ENCODE measurements at regions not wholly inside any gene's neighbourhood (a gene's known extent, or its start where the extent isn't known, plus 50 kb on each side); places are given as distances from the start of the nearest gene placed in this dataset.
"Not testable (repeated sequence)": the region's sequence is repeated elsewhere in the genome, so short reads cannot be mapped to it uniquely, and the experiment has no call there.

GRCh38 chr2:185526161-185526560 is 212.4 kb upstream of the FSIP2 start:
- no peak for DNase-seq

- DNase-seq = no peak
Observed at GRCh38 chr2:185531721-185532120, 206.9 kb upstream of the FSIP2 start.

GRCh38 chr2:185537689-185538088 is 200.9 kb upstream of the FSIP2 start:
- DNase-seq = no peak

- no peak for DNase-seq
Observed at GRCh38 chr2:185567196-185567595, 171.4 kb upstream of the FSIP2 start.

GRCh38 chr2:185567940-185568339 is 170.7 kb upstream of the FSIP2 start:
- DNase-seq = no peak

DNA sequence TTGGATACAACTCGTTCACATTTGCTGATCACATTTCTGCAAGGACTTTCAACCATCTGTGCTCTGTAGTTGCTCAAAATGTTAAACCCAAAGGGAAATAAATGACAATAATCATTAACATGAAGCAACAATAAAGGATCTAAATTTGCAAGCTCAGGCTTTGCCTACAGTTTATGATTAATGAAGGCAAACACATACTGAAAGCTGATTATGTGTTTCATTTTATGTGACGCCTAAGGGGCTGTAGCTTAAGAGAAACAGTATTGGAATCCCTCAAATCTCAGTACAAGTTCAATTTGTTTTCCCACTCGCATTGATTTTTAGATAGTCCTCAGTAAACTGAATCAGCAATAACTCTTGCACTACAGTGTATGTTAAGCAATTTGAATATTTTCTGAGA is 160.3 kb upstream of the FSIP2 start:
- no peak for DNase-seq

GRCh38 chr2:185583058-185583816 is 155.4 kb upstream of the FSIP2 start:
- DNase-seq = peak; percentile 78

DNA sequence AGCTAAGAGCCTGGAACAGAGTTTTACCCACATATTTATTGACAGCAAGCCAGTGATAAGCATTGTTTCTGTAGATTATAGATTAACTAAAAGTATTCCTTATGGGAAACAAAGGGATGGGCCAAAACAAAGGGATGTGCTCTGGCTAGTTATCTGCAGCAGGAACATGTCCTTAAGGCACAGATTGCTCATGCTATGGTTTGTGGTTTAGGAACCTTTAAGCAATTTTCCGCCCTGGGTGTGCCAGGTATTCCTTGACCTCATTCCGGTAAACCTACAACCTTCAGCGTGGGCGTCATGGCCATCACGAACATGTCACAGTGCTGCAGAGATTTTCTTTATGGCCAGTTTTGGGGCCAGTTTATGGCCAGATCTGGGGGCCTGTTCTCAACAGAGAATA is 153.4 kb upstream of the FSIP2 start:
- not testable (repeated sequence) for DNase-seq

GRCh38 chr2:185591276-185591675 is 147.3 kb upstream of the FSIP2 start:
- DNase-seq = not testable (repeated sequence)

DNA sequence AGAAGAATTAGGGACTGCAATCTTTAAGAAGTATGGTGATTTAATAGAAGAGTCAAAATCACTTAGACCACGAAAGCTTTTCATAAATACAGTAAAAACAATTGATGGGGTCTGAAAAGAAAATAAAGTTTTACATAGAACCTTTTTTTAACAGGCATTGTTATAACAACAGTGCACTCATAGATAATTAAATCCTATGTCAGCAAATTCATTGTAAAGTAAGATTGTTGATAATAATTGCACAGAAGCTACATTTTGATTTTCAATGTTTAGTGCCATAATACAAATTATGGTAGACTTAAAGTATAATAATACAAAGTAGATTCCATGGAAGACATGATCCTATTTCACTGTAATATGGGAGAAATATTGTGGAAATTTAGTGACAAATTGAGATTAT is 130.7 kb upstream of the FSIP2 start:
- DNase-seq = no peak

- DNase-seq = no peak
Observed at GRCh38 chr2:185608799-185609198, 129.8 kb upstream of the FSIP2 start.

DNA sequence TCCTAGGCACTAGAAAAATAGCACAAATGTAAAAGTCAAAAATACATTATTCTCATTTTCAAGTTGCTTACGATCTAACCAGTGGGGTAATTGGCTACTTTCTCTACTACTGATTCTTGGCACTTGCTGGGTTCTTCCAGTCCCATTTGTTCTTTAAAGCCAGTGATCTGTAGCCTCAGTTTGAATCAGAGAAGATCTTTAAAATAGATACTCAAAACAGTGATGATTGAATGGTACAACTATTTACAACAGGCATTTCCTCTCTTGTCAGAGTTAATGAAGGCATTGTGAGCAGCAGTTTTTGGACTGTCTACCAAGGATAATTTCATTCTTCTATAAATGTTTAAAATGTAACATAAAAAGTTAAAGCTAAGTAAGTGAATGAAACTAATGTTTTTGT is 128.3 kb upstream of the FSIP2 start:
- no peak for DNase-seq

- DNase-seq = peak; percentile 42
Observed at GRCh38 chr2:185618625-185619024, 120.0 kb upstream of the FSIP2 start.

- DNase-seq = no peak
Observed at GRCh38 chr2:185625604-185626003, 113.0 kb upstream of the FSIP2 start.

DNA sequence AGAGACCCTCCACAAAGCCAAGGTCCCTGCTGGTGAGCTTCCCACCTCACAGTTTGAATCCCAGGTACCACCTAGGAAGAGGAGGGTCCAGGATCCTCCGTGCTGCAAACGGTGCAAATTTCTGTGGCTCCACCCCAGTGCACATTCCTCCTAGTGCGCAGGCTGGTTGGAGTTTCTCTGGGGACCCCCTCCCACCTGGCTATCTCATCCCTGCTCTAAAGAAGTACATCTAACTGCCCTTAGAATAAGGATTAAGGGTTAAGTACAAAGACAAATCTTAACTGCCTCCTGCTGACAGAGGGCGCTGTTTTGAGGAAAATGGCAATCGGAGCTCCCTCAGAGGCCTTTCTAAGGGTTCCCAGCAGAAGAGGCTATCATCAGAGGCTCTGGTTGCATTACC is 109.6 kb upstream of the FSIP2 start:
- DNase-seq = no peak

GRCh38 chr2:185633621-185634020 is 105.0 kb upstream of the FSIP2 start:
- no peak for DNase-seq

- DNase-seq = no peak
Observed at GRCh38 chr2:185638771-185639170, 99.8 kb upstream of the FSIP2 start.

DNA sequence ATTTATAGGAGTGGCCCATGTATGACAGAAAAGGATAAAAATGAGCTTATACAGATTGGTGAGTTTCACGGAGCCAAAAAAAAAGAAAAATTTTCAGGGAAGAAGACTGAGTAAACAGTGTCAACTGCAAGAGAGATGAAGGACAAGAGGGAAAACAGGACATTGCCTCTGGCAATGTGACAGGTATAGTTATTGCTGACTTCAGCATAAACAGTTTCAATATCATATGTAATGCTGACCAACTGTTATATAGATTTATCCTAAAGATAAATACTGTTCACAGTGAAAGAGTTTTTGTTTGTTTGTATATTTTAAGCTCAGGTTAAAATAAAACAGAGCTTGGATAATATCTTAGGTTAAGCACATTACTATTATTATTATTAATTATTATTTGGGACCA is 98.0 kb upstream of the FSIP2 start:
- no peak for DNase-seq

DNA sequence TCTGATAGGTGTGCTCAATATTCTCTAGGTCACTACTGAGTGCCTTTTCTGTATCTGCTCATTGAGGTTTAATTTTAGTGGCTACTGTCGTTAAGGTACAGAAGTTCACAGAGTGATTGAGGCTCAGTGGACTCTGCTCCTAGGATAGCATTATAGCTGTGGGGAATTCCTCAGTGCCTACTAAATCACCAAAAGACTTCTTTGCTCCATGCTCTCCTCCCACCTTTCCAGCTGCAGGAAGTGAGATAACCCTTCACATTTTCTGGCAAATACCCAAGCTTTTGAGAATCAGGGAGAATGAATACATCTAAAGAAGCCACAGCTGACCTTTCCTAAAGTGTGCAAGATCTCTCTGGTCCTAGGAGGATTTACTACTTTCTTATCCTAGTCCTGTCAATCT is 95.2 kb upstream of the FSIP2 start:
- no peak for DNase-seq

DNA sequence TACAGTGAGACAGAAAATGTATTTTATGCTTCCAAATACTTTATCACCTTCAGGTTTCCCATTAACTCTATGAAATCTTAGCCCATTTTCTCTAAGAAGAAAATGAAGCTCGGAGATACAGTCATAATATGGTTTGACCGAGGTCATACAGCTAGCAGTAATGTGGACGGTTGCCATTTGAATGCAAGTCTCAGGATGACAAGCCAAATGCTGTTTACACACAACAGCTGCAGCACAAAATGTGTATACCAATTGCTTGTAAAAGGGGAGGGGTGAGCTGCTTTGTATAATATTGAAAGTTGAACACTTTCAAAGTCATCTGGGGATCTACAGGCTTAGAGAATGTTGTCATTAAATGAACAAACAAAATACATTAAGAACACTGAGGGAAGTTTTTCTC is 93.8 kb upstream of the FSIP2 start:
- no peak for DNase-seq

GRCh38 chr2:185645529-185645928 is 93.1 kb upstream of the FSIP2 start:
- DNase-seq = no peak

DNA sequence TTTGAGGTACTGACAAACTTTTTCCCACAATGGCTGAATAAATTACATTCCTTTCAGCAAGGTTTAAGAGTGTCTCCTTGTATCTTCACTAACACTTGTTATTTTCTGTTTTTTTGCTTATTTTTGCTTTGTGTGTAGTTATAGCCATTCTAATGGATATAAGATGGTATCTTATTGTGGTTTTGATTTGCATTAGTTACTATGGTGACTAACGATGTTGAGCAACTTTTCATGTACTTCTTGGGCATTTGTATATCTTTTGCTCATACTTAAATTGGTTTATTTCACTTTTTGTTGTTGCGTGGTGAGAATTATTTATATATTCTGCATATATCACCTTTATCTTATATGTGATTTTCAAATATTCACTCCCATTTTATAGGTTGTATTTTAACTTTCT is 79.9 kb upstream of the FSIP2 start:
- no peak for DNase-seq

DNA sequence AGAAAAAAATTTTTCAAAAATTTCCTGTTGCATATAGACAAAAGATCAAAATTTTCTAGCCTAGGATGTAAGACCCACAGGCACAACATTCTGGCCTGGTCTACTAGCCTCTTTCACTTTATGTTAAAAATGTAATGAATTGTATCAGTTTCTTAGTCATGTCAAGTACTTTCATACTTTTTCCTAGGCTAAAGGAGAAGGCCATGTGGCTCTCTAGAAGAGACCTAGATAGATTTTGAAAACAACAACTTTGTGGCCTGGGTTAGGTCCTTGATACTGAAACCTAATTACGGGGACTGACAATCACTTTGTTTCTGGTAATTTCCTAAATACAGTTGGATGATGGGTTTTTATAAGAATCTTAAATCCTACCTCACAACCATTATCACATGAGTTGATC is 74.8 kb upstream of the FSIP2 start:
- DNase-seq = no peak

DNA sequence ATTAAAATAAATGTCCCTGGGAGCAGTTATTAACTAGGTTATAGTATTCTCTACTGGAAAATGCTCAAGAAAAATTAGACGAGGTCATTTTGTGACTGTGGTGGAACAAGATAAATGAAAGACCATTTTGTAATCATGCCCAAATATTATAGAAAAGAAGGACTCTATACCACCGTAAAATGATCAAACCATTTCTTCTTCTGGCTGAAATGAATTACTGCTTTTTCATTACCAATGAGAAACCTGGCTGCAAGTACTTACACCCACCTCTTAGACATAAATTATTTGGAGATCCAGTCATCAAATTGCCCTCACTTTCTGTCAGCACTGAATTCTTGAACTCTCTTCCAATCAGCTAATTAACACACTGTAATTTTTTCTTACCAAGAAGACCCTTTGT is 74.2 kb upstream of the FSIP2 start:
- no peak for DNase-seq

DNA sequence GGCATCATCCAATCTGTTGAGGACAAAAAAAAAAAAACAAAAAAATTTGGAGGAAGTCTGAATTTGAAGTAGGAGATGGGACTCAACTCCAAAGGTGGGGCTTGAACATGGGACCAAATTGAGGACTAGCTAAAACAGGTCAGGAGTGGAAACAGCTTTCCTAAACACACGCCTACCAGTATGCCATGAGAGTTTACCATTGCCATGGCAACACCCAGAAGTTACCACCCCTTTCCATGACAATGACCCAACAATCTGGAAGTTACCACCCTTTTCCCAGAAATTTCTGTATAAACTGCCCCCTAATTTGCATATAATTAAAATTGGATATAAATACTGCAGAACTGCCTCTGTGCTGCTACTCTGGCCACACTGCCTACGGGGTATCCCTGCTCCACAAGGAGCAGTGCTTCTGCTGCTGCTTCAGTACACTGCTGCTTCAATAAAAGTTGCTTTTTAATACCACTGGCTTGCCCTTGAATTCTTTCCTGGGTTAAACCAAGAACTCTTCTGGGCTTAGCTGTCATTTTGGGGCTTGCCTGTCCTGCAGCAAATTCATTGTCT is 73.3 kb upstream of the FSIP2 start:
- no peak for DNase-seq
